Body of pancreas (tissue), 4 donors: ENCODE measurements at regions not wholly inside any gene's neighbourhood (a gene's known extent, or its start where the extent isn't known, plus 50 kb on each side); places are given as distances from the start of the nearest gene placed in this dataset.

Experiments used
- ATAC-seq: fragments of 150-250 bp; one replicate; pipeline ENCODE4 v1.9.1; 2016
- DNase-seq, 4 donors: peaks; one replicate each; pipeline ENCODE4 v3.0.0-alpha.2; 2019
- H3K27ac ChIP-seq, 4 donors: fragments of 200-600 bp; sonication (generic); 1 replicate in 3 of 4; 2 replicates in 1 of 4; pipeline versions ENCODE4 v1.5.1 to v1.6.1; 2016 to 2019; ENCODE audit warnings: mild to moderate bottlenecking in 1 of 4, mixed read lengths in 1 of 4, moderate library complexity in 1 of 4
- H3K27me3 ChIP-seq, 2 donors: fragments of 200-600 bp; sonication (generic); one replicate each; pipeline ENCODE4 v1.6.0; 2016; ENCODE audit warnings: mild to moderate bottlenecking in 1 of 2
- H3K36me3 ChIP-seq, 2 donors: fragments of 200-600 bp; sonication (generic); replicated peaks in 1 of 2; 2 replicates each; pipeline ENCODE4 v1.5.1; 2016; ENCODE audit warnings: low read depth in 2 of 2; ENCODE audit not compliant: insufficient read depth in 1 of 2
- H3K4me1 ChIP-seq: fragments of 200-600 bp; sonication (generic); one replicate; pipeline ENCODE4 v1.6.0; 2016
- H3K4me3 ChIP-seq, 2 donors: fragments of 200-600 bp; sonication (generic); 1 replicate in 1 of 2; 2 replicates in 1 of 2; pipeline ENCODE4 v1.5.1; 2016 to 2019
- H3K9me3 ChIP-seq, 3 donors: fragments of 200-600 bp; sonication (generic); 1 replicate in 2 of 3; 2 replicates in 1 of 3; pipeline ENCODE4 v1.5.1; 2016
- POLR2A ChIP-seq, 3 donors: fragments of 450-650 bp; IDR thresholded peaks; one replicate each; pipeline ENCODE4 v1.6.1; 2016; ENCODE audit warnings: antibody characterized with exemption in 3 of 3, mild to moderate bottlenecking in 2 of 3
- WGBS, 2 donors: methylation state at CpG; one replicate each; pipeline ENCODE4 v1.1.5; 2017; 5-methylcytosine and 5-hydroxymethylcytosine counted together
- intact Hi-C: fragments of 100-400 bp; cut with DNase I; formaldehyde crosslinking; loops from one replicate; pipeline ENCODE4 v1.15.1; 2023
- TF ChIP-seq, protein P1 (sequence below), 7 experiments: fragments of 450-650 bp in 4 of 7; fragments of 200-600 bp in 3 of 7; sonication (generic) in 3 of 7; IDR thresholded peaks; one replicate each; pipeline ENCODE4 v1.5.1; 2016 to 2019; ENCODE audit warnings: antibody characterized with exemption in 7 of 7

GRCh38 chr10:88130912-88131311 is 267.5 kb downstream of the PTEN start:
- no peak overlapping the region for H3K4me3 ChIP-seq
- peaks cover 18% of the 10 kb centered on the region for H3K4me1 ChIP-seq
- H3K27ac ChIP-seq, result peak overlapping the region in 3 of 4 donors; percentile 59 to 80 (median 72)
- no peak for ATAC-seq
- H3K27me3 ChIP-seq, result no peaks in the 10 kb centered on the region
- DNase-seq, result no peak
- H3K9me3 ChIP-seq, result no peaks in the 10 kb centered on the region
- WGBS, 2 donors, result 70 to 86% methylated on average over 1 of the region's 1 CpG
- intact Hi-C loops, result no loop called here
- TF ChIP-seq, protein P1, sequence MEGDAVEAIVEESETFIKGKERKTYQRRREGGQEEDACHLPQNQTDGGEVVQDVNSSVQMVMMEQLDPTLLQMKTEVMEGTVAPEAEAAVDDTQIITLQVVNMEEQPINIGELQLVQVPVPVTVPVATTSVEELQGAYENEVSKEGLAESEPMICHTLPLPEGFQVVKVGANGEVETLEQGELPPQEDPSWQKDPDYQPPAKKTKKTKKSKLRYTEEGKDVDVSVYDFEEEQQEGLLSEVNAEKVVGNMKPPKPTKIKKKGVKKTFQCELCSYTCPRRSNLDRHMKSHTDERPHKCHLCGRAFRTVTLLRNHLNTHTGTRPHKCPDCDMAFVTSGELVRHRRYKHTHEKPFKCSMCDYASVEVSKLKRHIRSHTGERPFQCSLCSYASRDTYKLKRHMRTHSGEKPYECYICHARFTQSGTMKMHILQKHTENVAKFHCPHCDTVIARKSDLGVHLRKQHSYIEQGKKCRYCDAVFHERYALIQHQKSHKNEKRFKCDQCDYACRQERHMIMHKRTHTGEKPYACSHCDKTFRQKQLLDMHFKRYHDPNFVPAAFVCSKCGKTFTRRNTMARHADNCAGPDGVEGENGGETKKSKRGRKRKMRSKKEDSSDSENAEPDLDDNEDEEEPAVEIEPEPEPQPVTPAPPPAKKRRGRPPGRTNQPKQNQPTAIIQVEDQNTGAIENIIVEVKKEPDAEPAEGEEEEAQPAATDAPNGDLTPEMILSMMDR (IDR thresholded peaks at IDR 0.05), result no peak
- no peak for TF ChIP-seq POLR2A (IDR thresholded peaks at IDR 0.05)
- H3K36me3 ChIP-seq, result no peaks in the 10 kb centered on the region

DNA sequence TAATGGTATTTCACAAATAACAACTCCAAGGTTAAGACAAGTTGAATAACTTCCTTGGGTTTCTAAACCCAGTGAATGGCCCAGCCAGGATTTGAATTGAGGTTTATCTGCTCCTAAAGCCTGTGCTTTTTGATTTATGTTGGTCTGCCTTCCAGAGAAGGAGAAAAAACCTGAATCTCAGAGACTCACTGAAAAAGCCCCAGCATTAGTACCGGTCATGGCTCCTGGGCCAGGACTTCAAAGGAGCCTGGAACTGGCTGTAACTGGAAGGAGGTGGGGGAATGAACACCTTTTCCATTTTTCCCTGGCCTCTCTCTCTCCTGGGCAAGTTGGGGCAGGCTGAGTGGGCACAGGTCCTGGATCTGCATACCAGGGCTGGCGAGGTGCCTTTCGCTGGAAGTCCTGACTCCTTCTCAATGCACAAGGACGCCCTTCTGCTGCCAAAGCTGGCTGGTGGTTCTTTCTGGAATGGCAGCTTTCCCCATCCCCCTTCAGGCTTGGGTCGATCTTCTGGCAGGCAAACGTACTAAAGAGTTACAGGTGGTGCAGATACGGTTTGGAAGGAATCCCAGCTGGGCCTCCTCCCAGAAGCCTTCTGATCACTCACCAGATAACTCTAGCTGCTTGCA is 268.2 kb downstream of the PTEN start:
- DNase-seq (peak; percentile 94 to 99 (median 98)), ATAC-seq (peak; percentile 97)
- Histone ChIP-seq H3K27me3 (no peaks in the 10 kb centered on the region), H3K9me3 (no peaks in the 10 kb centered on the region), H3K27ac (peak overlapping the region; percentile 29 to 80 (median 66)), H3K4me1 (peaks cover 19% of the 10 kb centered on the region), H3K4me3 (no peak overlapping the region), H3K36me3 (no peaks in the 10 kb centered on the region)
- TF ChIP-seq POLR2A (IDR thresholded peaks at IDR 0.05), result no peak
- TF ChIP-seq, protein P1 (IDR thresholded peaks at IDR 0.05), result peak in 6 of 7 experiments; percentile 26 to 95 (median 75)
- 12 to 22% methylated on average over 6 to 7 of the region's 7 CpGs for WGBS, 2 donors
- intact Hi-C loops, result no loop called here

DNA sequence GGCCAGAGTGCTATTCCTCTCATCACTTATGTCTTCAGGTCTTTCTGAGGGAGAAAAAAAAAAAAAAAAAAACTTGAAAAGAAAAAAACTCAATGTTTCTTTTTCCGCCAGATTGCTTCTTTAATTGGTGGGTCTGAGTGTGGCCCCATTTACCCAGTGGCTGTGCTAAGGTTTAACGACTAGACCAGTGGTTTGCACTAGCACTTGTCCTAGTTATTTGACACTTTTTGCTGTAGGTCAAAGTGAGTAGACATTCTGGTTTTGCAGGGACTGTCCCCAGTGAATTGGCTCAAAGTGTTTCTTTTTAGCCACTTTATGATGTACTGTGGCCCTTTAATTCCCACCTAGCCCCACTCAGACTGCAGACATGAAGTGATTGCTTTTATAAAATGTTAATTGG is 273.3 kb downstream of the PTEN start:
- peaks cover 15% of the 10 kb centered on the region for H3K4me1 ChIP-seq

GRCh38 chr10:88138319-88138848 is 275.0 kb downstream of the PTEN start:
- Histone ChIP-seq H3K36me3 (no peaks in the 10 kb centered on the region), H3K27me3 (no peaks in the 10 kb centered on the region), H3K27ac (no peak overlapping the region), H3K4me1 (peaks cover 16% of the 10 kb centered on the region), H3K4me3 (no peak overlapping the region), H3K9me3 (no peaks in the 10 kb centered on the region)
- DNase-seq (no peak), ATAC-seq (no peak)
- intact Hi-C loops, result no loop called here
- TF ChIP-seq, protein P1 (IDR thresholded peaks at IDR 0.05), result no peak
- no peak for TF ChIP-seq POLR2A (IDR thresholded peaks at IDR 0.05)
- 88 to 90% methylated on average over 2 of the region's 2 CpGs for WGBS, 2 donors

More for the DNA sequence above, 273.3 kb downstream of the PTEN start:
- no peak for TF ChIP-seq POLR2A (IDR thresholded peaks at IDR 0.05)
- TF ChIP-seq, protein P1 (IDR thresholded peaks at IDR 0.05), result no peak
- H3K36me3 ChIP-seq, result no peaks in the 10 kb centered on the region
- WGBS, 2 donors, result 57% methylated on average over 2 of the region's 2 CpGs
- H3K27ac ChIP-seq, result no peak overlapping the region
- ATAC-seq (no peak), DNase-seq (no peak)
- H3K4me3 ChIP-seq, result no peak overlapping the region
- no peaks in the 10 kb centered on the region for H3K27me3 ChIP-seq
- intact Hi-C loops, result no loop called here
- no peaks in the 10 kb centered on the region for H3K9me3 ChIP-seq
